ENCODE measurements at regions not wholly inside any gene's neighbourhood (a gene's known extent, or its start where the extent isn't known, plus 50 kb on each side); places are given as distances from the start of the nearest gene placed in this dataset.

- TF ChIP-seq, protein P1, sequence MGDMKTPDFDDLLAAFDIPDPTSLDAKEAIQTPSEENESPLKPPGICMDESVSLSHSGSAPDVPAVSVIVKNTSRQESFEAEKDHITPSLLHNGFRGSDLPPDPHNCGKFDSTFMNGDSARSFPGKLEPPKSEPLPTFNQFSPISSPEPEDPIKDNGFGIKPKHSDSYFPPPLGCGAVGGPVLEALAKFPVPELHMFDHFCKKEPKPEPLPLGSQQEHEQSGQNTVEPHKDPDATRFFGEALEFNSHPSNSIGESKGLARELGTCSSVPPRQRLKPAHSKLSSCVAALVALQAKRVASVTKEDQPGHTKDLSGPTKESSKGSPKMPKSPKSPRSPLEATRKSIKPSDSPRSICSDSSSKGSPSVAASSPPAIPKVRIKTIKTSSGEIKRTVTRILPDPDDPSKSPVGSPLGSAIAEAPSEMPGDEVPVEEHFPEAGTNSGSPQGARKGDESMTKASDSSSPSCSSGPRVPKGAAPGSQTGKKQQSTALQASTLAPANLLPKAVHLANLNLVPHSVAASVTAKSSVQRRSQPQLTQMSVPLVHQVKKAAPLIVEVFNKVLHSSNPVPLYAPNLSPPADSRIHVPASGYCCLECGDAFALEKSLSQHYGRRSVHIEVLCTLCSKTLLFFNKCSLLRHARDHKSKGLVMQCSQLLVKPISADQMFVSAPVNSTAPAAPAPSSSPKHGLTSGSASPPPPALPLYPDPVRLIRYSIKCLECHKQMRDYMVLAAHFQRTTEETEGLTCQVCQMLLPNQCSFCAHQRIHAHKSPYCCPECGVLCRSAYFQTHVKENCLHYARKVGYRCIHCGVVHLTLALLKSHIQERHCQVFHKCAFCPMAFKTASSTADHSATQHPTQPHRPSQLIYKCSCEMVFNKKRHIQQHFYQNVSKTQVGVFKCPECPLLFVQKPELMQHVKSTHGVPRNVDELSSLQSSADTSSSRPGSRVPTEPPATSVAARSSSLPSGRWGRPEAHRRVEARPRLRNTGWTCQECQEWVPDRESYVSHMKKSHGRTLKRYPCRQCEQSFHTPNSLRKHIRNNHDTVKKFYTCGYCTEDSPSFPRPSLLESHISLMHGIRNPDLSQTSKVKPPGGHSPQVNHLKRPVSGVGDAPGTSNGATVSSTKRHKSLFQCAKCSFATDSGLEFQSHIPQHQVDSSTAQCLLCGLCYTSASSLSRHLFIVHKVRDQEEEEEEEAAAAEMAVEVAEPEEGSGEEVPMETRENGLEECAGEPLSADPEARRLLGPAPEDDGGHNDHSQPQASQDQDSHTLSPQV (IDR thresholded peaks at IDR 0.05): no peak
- TF ChIP-seq TAF1 (IDR thresholded peaks at IDR 0.05; ENCODE audit: borderline replicate concordance, low read depth, low read length): no peak
- TF ChIP-seq NFXL1 (IDR thresholded peaks at IDR 0.05; ENCODE audit: borderline replicate concordance): no peak
- no peak for TF ChIP-seq YBX1 (IDR thresholded peaks at IDR 0.05)
- TF ChIP-seq RBBP5 (conservative IDR thresholded peaks at IDR 0.05): no peak
These were observed 701.5 kb downstream of the BCL11A start (continued) for GRCh38 chr2:59851836-59852475.

DNA sequence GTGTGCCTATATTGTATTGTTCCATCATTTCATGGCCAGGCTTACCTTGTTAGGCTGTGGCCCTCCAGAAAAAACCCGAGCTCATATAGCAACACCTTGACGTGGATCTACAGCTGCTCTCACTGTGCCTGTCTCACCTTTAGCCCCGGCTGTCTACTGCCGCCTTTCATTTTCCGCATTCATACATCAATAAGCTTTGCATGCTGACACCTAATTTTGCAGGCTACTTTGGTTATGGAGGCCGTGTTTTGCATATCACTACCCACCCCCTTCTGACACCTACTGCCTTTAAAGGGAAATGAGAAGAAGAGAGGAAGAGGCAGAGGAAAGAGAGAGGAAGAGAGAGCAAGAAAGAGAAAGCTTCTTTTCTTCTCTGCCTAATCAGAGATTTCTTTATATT, 702.9 kb downstream of the BCL11A start:
- intact Hi-C loops (cut with micrococcal nuclease; ENCODE audit: unreplicated experiment) (no loop called here), in situ Hi-C loops (cut with MboI) (no loop called here)
- no peak overlapping the region for H3K4me3 ChIP-seq
- FAIRE-seq (no peak), ATAC-seq (no peak), DNase-seq (ENCODE audit: low read depth, low spot score) (no peak)
- no peaks in the 10 kb centered on the region; a peak in 1 of 4 replicates for H3K27me3 ChIP-seq (replicated peaks in 1 of 2; ENCODE audit: control insufficient read depth in 2 of 2, insufficient read depth in 2 of 2, low read length in 1 of 2)
- H3K4me1 ChIP-seq (ENCODE audit: control insufficient read depth, insufficient read depth, low read length): no peaks in the 10 kb centered on the region
- H4K20me1 ChIP-seq (ENCODE audit: control insufficient read depth, insufficient read depth): no peaks in the 10 kb centered on the region
- no peak overlapping the region for H2AFZ ChIP-seq (ENCODE audit: control insufficient read depth, low read depth, low read length)
- SMC1A ChIA-PET (ENCODE audit: uncharacterized antibody, unreplicated experiment): no interaction called here
- H3K4me2 ChIP-seq (ENCODE audit: control insufficient read depth, insufficient read depth): no peak overlapping the region
- 48% methylated on average over 6 of the region's 6 CpGs for WGBS (ENCODE audit: insufficient coverage, insufficient replicate concordance, low lambda C conversion rate, missing lambda C conversion rate)
- H3K27ac ChIP-seq (ENCODE audit: control insufficient read depth, insufficient read depth): no peak overlapping the region
- H3K9me3 ChIP-seq (replicated peaks; ENCODE audit: control insufficient read depth, insufficient read depth, low read length): no peaks in the 10 kb centered on the region
- H3K79me2 ChIP-seq (ENCODE audit: control insufficient read depth, insufficient read depth, low read length): no peaks in the 10 kb centered on the region
- H3K9ac ChIP-seq (ENCODE audit: control insufficient read depth, insufficient read depth, low read length): no peak overlapping the region
- RAD21 ChIA-PET (ENCODE audit: unreplicated experiment): no interaction called here
- BruUV-seq (replicated peaks): no TSS peak
- CTCF ChIA-PET: no interaction called here
- no peak for TF ChIP-seq SMARCA5 (IDR thresholded peaks at IDR 0.05)
- TF ChIP-seq ELK1 (IDR thresholded peaks at IDR 0.05; ENCODE audit: low read depth, low read length): no peak
- no peaks in the 10 kb centered on the region for H3K36me3 ChIP-seq (ENCODE audit: control insufficient read depth in 2 of 2, insufficient read depth in 2 of 2, low read length in 1 of 2)
- POLR2A ChIA-PET: no interaction called here

Measured in GM12878 (cell line).